Osteoblast (primary cell): ENCODE measurements at regions not wholly inside any gene's neighbourhood (a gene's known extent, or its start where the extent isn't known, plus 50 kb on each side); places are given as distances from the start of the nearest gene placed in this dataset.

Experiments used
- DNase-seq: peaks from one replicate; pipeline ENCODE4 v3.0.0; 2011; ENCODE audit warnings: low spot score, mixed read lengths; ENCODE audit not compliant: insufficient read length; ENCODE audit errors: missing footprints
- H2AFZ ChIP-seq: 2 replicates; pipeline ENCODE4 v1.6.0; 2011; ENCODE audit warnings: mild to moderate bottlenecking, low read length
- H3K27ac ChIP-seq: 2 replicates; pipeline ENCODE4 v1.5.1; 2011; ENCODE audit warnings: mild to moderate bottlenecking, low read depth, low read length, moderate library complexity
- H3K27me3 ChIP-seq: 2 replicates; pipeline ENCODE4 v1.6.0; 2012; ENCODE audit warnings: mild to moderate bottlenecking, control low read depth, inconsistent platforms, low read length, moderate library complexity; ENCODE audit not compliant: insufficient read depth
- H3K36me3 ChIP-seq: 2 replicates; pipeline ENCODE4 v1.5.1; 2011; ENCODE audit warnings: mild to moderate bottlenecking, low read length, control low read depth, moderate library complexity; ENCODE audit not compliant: insufficient read depth
- H3K4me1 ChIP-seq: 2 replicates; pipeline ENCODE4 v1.5.1; 2011; ENCODE audit warnings: mild to moderate bottlenecking, low read length, control low read depth, moderate library complexity; ENCODE audit not compliant: insufficient read depth
- H3K4me2 ChIP-seq: 2 replicates; pipeline ENCODE4 v1.6.0; 2011; ENCODE audit warnings: mild to moderate bottlenecking, low read length; ENCODE audit not compliant: insufficient read depth
- H3K4me3 ChIP-seq: fragments of 200-600 bp; sonication (generic); 3 replicates; pipeline ENCODE4 v1.5.1; 2012; ENCODE audit warnings: mild to moderate bottlenecking, low read length, inconsistent platforms; ENCODE audit not compliant: insufficient read depth
- H3K79me2 ChIP-seq: 2 replicates; pipeline ENCODE4 v1.6.0; 2012; ENCODE audit warnings: mild to moderate bottlenecking, low read length, control low read depth, inconsistent platforms; ENCODE audit not compliant: insufficient read depth
- H3K9me3 ChIP-seq: 2 replicates; pipeline ENCODE4 v1.5.1; 2011; ENCODE audit warnings: low read depth, low read length, control low read depth
- H4K20me1 ChIP-seq: 2 replicates; pipeline ENCODE4 v1.6.0; 2012; ENCODE audit warnings: mild to moderate bottlenecking, low read length, control low read depth; ENCODE audit not compliant: insufficient read depth
- CTCF ChIP-seq: IDR thresholded peaks from 2 replicates; pipeline ENCODE4 v1.5.1; 2011; ENCODE audit warnings: mild to moderate bottlenecking, low read depth, low read length, moderate library complexity; ENCODE audit errors: extremely low read depth

GRCh38 chr12:87812681-87813080 lies 216.5 kb downstream of the C12orf50 start:
- DNase-seq = no peak
- H3K4me3 ChIP-seq = no peak overlapping the region
- no peak for TF ChIP-seq CTCF
- no peaks in the 10 kb centered on the region for H3K79me2 ChIP-seq
- no peaks in the 10 kb centered on the region for H3K36me3 ChIP-seq
- H3K9me3 ChIP-seq = no peaks in the 10 kb centered on the region
- peak overlapping the region; percentile 85 for H3K27ac ChIP-seq
- no peak overlapping the region for H2AFZ ChIP-seq
- no peaks in the 10 kb centered on the region for H4K20me1 ChIP-seq
- no peaks in the 10 kb centered on the region for H3K27me3 ChIP-seq
- peak overlapping the region; percentile 38 for H3K4me2 ChIP-seq
- H3K4me1 ChIP-seq = peaks cover 43% of the 10 kb centered on the region

GRCh38 chr12:87812030-87812429 lies 217.2 kb downstream of the C12orf50 start:
- peak overlapping the region; percentile 14 for H3K4me2 ChIP-seq
- TF ChIP-seq CTCF = no peak
- no peaks in the 10 kb centered on the region for H3K9me3 ChIP-seq
- H3K4me3 ChIP-seq = no peak overlapping the region
- peak overlapping the region; percentile 85 for H3K27ac ChIP-seq
- H3K4me1 ChIP-seq = peaks cover 43% of the 10 kb centered on the region
- no peaks in the 10 kb centered on the region for H3K79me2 ChIP-seq
- no peak overlapping the region for H2AFZ ChIP-seq
- no peaks in the 10 kb centered on the region for H4K20me1 ChIP-seq
- no peaks in the 10 kb centered on the region for H3K36me3 ChIP-seq
- no peak for DNase-seq
- no peaks in the 10 kb centered on the region for H3K27me3 ChIP-seq

- Histone ChIP-seq H3K79me2 (no peaks in the 10 kb centered on the region), H4K20me1 (no peaks in the 10 kb centered on the region), H3K9me3 (no peaks in the 10 kb centered on the region), H3K27me3 (no peaks in the 10 kb centered on the region), H3K27ac (no peak overlapping the region), H3K4me3 (no peak overlapping the region), H3K4me1 (peaks cover 34% of the 10 kb centered on the region), H3K36me3 (no peaks in the 10 kb centered on the region), H3K4me2 (no peak overlapping the region), H2AFZ (no peak overlapping the region)
- no peak for TF ChIP-seq CTCF
- peak; percentile 8 for DNase-seq
These were observed 219.3 kb downstream of the C12orf50 start for GRCh38 chr12:87809916-87810315.

- no peak for DNase-seq
These were observed 222.1 kb downstream of the C12orf50 start for GRCh38 chr12:87807086-87807485.

More at GRCh38 chr12:87807086-87807485, 222.1 kb downstream of the C12orf50 start:
- Histone ChIP-seq H4K20me1 (no peaks in the 10 kb centered on the region), H3K4me3 (no peak overlapping the region), H2AFZ (no peak overlapping the region), H3K9me3 (no peaks in the 10 kb centered on the region), H3K4me1 (peaks cover 24% of the 10 kb centered on the region), H3K27me3 (no peaks in the 10 kb centered on the region), H3K79me2 (no peaks in the 10 kb centered on the region), H3K4me2 (no peak overlapping the region), H3K36me3 (no peaks in the 10 kb centered on the region), H3K27ac (no peak overlapping the region)
- no peak for TF ChIP-seq CTCF
